K562 (cell line): ENCODE measurements at regions not wholly inside any gene's neighbourhood (a gene's known extent, or its start where the extent isn't known, plus 50 kb on each side); places are given as distances from the start of the nearest gene placed in this dataset.
A peak's percentile ranks its signal among the peaks of the same experiment; 100 is the strongest.

Experiments used
- ATAC-seq: fragments of 200-7000 bp; cut with Tn5 transposase; 3 replicates; pipeline ENCODE4 v1.9.1; 2020; ENCODE audit warnings: moderate library complexity
- BruUV-seq: library from RNA; stranded (reverse); fragments of 400-500 nt; replicated peaks from 2 replicates; lab custom pipeline; 2021; lab: Mats Ljungman, UMichigan
- CTCF ChIA-PET: fragments of 300-600 bp; formaldehyde crosslinking; extraction: SDS; loops from one replicate; lab custom pipeline; 2021; ENCODE audit warnings: low intra/inter-chr PET ratio; lab: Yijun Ruan, JAX
- POLR2A ChIA-PET: fragments of 300-600, 350-650 bp; sonication (Branson Sonifier 250); formaldehyde crosslinking; extraction: SDS; loops from one replicate; lab custom pipeline; 2021; ENCODE audit warnings: antibody characterized with exemption, inconsistent platforms; lab: Yijun Ruan, JAX
- DNase-seq, 4 experiments: peaks; one replicate each; pipeline versions ENCODE4 v3.0.0 to v3.0.0-alpha.2; 2011 to 2018; ENCODE audit warnings: low spot score in 3 of 4, mixed read lengths in 3 of 4; ENCODE audit errors: extremely low read depth in 1 of 4
- FAIRE-seq: peaks from 2 replicates; lab custom pipeline; 2011; peaks lifted over from hg19 to GRCh38; lab: Jason Lieb, UNC
- H2AFZ ChIP-seq: 2 replicates; pipeline ENCODE4 v1.6.0; 2011; ENCODE audit warnings: low read depth, low read length, control low read depth, inconsistent platforms
- H3K27ac ChIP-seq: fragments of 200-600 bp; 3 replicates; pipeline ENCODE4 v1.8.0; 2011; ENCODE audit warnings: low read depth, mild to moderate bottlenecking, control low read depth, inconsistent platforms, low read length, moderate library complexity, mixed read lengths; ENCODE audit errors: extremely low read depth
- H3K27me3 ChIP-seq, 2 experiments: fragments of 300-600 bp in 1 of 2; 2 replicates in 1 of 2; 3 replicates in 1 of 2; pipeline versions ENCODE4 v1.6.0 to v1.8.0; 2011; ENCODE audit warnings: inconsistent platforms in 2 of 2, low read length in 2 of 2, mild to moderate bottlenecking in 1 of 2, mixed read lengths in 1 of 2, moderate library complexity in 1 of 2; ENCODE audit not compliant: control insufficient read depth in 2 of 2, insufficient read depth in 2 of 2
- H3K36me3 ChIP-seq: fragments of 300-600 bp; 3 replicates; pipeline ENCODE4 v1.8.0; 2011; ENCODE audit warnings: mild to moderate bottlenecking, low read length, inconsistent platforms; ENCODE audit not compliant: control insufficient read depth, insufficient read depth
- H3K4me1 ChIP-seq, 2 experiments: fragments of 200-600 bp in 1 of 2; replicated peaks in 1 of 2; 2 replicates in 1 of 2; 3 replicates in 1 of 2; pipeline versions ENCODE4 v1.5.1 to v1.8.0; 2011; ENCODE audit warnings: inconsistent platforms in 2 of 2, low read length in 2 of 2, mild to moderate bottlenecking in 1 of 2, mixed read lengths in 1 of 2, moderate library complexity in 1 of 2; ENCODE audit not compliant: control insufficient read depth in 2 of 2, insufficient read depth in 2 of 2
- H3K4me2 ChIP-seq: 2 replicates; pipeline ENCODE4 v1.6.1; 2011; ENCODE audit warnings: low read length, control low read depth, inconsistent platforms, mixed read lengths; ENCODE audit not compliant: insufficient read depth
- H3K4me3 ChIP-seq: fragments of 200-600 bp; sonication (generic), shearing (Covaris generic); 2 replicates; pipeline ENCODE4 v1.5.1; 2016; ENCODE audit warnings: control low read depth, inconsistent platforms
- H3K79me2 ChIP-seq: fragments of 200-600 bp; 3 replicates; pipeline ENCODE4 v1.8.0; 2011; ENCODE audit warnings: low read length, inconsistent platforms; ENCODE audit not compliant: control insufficient read depth, insufficient read depth
- H3K9ac ChIP-seq, 2 experiments: 2 replicates each; pipeline versions ENCODE4 v1.6.0 to v1.6.1; 2011; ENCODE audit warnings: low read depth in 2 of 2, low read length in 2 of 2, control low read depth in 1 of 2, inconsistent platforms in 1 of 2, mild to moderate bottlenecking in 1 of 2, mixed read lengths in 1 of 2; ENCODE audit not compliant: insufficient read depth in 1 of 2
- H3K9me1 ChIP-seq: one replicate; pipeline ENCODE4 v1.6.0; 2011; ENCODE audit warnings: inconsistent platforms, mild to moderate bottlenecking, low read length, moderate library complexity; ENCODE audit not compliant: control insufficient read depth, insufficient read depth
- H3K9me3 ChIP-seq: replicated peaks from 2 replicates; pipeline ENCODE4 v1.5.1; 2011; ENCODE audit warnings: low read depth, low read length, inconsistent platforms; ENCODE audit not compliant: control insufficient read depth, insufficient read depth
- H4K20me1 ChIP-seq: replicated peaks from 2 replicates; pipeline ENCODE4 v1.6.1; 2011; ENCODE audit warnings: low read length, inconsistent platforms, mixed read lengths; ENCODE audit not compliant: control insufficient read depth, insufficient read depth
- NR2C1 ChIP-seq, 2 experiments: fragments of 450-650 bp; IDR thresholded peaks; 2 replicates each; pipeline ENCODE4 v1.6.1; 2017; ENCODE audit warnings: mild to moderate bottlenecking in 2 of 2, antibody characterized with exemption in 1 of 2, inconsistent platforms in 1 of 2, missing compliant biosample characterization in 1 of 2, missing genetic modification characterization in 1 of 2
- NR2C2 ChIP-seq, 2 experiments: fragments of 200-800 bp in 1 of 2; sonication (Bioruptor generic) in 1 of 2; sonication (generic) in 1 of 2; formaldehyde crosslinking in 1 of 2; IDR thresholded peaks; 2 replicates each; pipeline versions ENCODE4 v1.6.1 to v1.8.0; 2016 to 2022; ENCODE audit warnings: mild to moderate bottlenecking in 1 of 2, missing compliant biosample characterization in 1 of 2, missing genetic modification characterization in 1 of 2, missing genetic modification reagents in 1 of 2
- WGBS: fragments of 100-300 bp; shearing (Covaris generic); methylation state at CpG from one replicate; pipeline ENCODE4 v1.1.6; 2016; ENCODE audit warnings: low coverage, mixed read lengths; ENCODE audit not compliant: insufficient coverage; ENCODE audit errors: missing lambda C conversion rate; 5-methylcytosine and 5-hydroxymethylcytosine counted together
- in situ Hi-C: fragments of 300-500 bp; cut with MboI; formaldehyde crosslinking; loops from 4 replicates; pipeline ENCODE4 v1.15.0; 2018; ENCODE audit warnings: inconsistent platforms, mixed read lengths
- intact Hi-C: fragments of 100-400 bp; cut with micrococcal nuclease; formaldehyde crosslinking; loops from 2 replicates; pipeline ENCODE4 v1.14.2; 2022
- TF ChIP-seq, protein P1 (sequence below): IDR thresholded peaks from 3 replicates; pipeline ENCODE4 v1.6.1; 2011; ENCODE audit warnings: borderline replicate concordance, mild to moderate bottlenecking, moderate library complexity; ENCODE audit not compliant: insufficient read length; ENCODE audit errors: extremely low read depth

- H3K9ac ChIP-seq: no peak overlapping the region
- FAIRE-seq: no peak
- no peaks in the 10 kb centered on the region for H3K9me3 ChIP-seq
- H3K36me3 ChIP-seq: no peaks in the 10 kb centered on the region
- in situ Hi-C loops: no loop called here
- intact Hi-C loops: no loop called here
- H3K4me2 ChIP-seq: no peak overlapping the region
- WGBS: 0% methylated on average over 1 of the region's 1 CpG
- CTCF ChIA-PET: interaction anchor here (0.6 kb wide), 1 partner anchor 482 kb away, joined by 3 read pairs; no protein-coding TSS in a partner anchor
- no peaks in the 10 kb centered on the region for H4K20me1 ChIP-seq
- no peaks in the 10 kb centered on the region for H3K79me2 ChIP-seq
- POLR2A ChIA-PET: no interaction called here
- TF ChIP-seq NR2C2 (CRISPR knock-in tag; IDR thresholded peaks at IDR 0.05) (no peak), NR2C2 (tag; IDR thresholded peaks at IDR 0.05) (peak; percentile 42; the same call in 1 of the 2 replicates), NR2C1 (IDR thresholded peaks at IDR 0.05) (peak; percentile 60), NR2C1 (tag; IDR thresholded peaks at IDR 0.05) (peak; percentile 60)
- TF ChIP-seq, protein P1, sequence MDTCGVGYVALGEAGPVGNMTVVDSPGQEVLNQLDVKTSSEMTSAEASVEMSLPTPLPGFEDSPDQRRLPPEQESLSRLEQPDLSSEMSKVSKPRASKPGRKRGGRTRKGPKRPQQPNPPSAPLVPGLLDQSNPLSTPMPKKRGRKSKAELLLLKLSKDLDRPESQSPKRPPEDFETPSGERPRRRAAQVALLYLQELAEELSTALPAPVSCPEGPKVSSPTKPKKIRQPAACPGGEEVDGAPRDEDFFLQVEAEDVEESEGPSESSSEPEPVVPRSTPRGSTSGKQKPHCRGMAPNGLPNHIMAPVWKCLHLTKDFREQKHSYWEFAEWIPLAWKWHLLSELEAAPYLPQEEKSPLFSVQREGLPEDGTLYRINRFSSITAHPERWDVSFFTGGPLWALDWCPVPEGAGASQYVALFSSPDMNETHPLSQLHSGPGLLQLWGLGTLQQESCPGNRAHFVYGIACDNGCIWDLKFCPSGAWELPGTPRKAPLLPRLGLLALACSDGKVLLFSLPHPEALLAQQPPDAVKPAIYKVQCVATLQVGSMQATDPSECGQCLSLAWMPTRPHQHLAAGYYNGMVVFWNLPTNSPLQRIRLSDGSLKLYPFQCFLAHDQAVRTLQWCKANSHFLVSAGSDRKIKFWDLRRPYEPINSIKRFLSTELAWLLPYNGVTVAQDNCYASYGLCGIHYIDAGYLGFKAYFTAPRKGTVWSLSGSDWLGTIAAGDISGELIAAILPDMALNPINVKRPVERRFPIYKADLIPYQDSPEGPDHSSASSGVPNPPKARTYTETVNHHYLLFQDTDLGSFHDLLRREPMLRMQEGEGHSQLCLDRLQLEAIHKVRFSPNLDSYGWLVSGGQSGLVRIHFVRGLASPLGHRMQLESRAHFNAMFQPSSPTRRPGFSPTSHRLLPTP: no peak
- no peak for ATAC-seq
- H2AFZ ChIP-seq: no peak overlapping the region
- H3K4me3 ChIP-seq: no peak overlapping the region
- no TSS peak for BruUV-seq
- H3K27me3 ChIP-seq: no peaks in the 10 kb centered on the region
- H3K27ac ChIP-seq: no peak overlapping the region
- no peaks in the 10 kb centered on the region for H3K9me1 ChIP-seq
- no peaks in the 10 kb centered on the region for H3K4me1 ChIP-seq
- no peak for DNase-seq
Observed at GRCh38 chr2:157996799-157997198, 104.9 kb upstream of the UPP2 start.
